HepG2 (cell line): ENCODE measurements at regions not wholly inside any gene's neighbourhood (a gene's known extent, or its start where the extent isn't known, plus 50 kb on each side); places are given as distances from the start of the nearest gene placed in this dataset.
"Not testable (repeated sequence)": the region's sequence is repeated elsewhere in the genome, so short reads cannot be mapped to it uniquely, and the experiment has no call there.

Experiments used
- ATAC-seq: fragments of 200-7000 bp; cut with Tn5 transposase; 3 replicates; pipeline ENCODE4 v1.9.1; 2020; ENCODE audit warnings: mild to moderate bottlenecking, moderate library complexity
- BruUV-seq: library from RNA; stranded (reverse); fragments of 400-500 nt; replicated peaks from 2 replicates; lab custom pipeline; 2021; lab: Mats Ljungman, UMichigan
- CTCF ChIA-PET: fragments of 300-600 bp; formaldehyde crosslinking; extraction: SDS; loops from one replicate; lab custom pipeline; 2021; ENCODE audit warnings: low total read pairs, inconsistent platforms, low intra/inter-chr PET ratio; lab: Yijun Ruan, JAX
- POLR2A ChIA-PET: fragments of 350-600 bp; sonication (Branson Sonifier 250); formaldehyde crosslinking; loops from one replicate; lab custom pipeline; 2020; ENCODE audit warnings: antibody characterized with exemption, inconsistent platforms; lab: Yijun Ruan, JAX
- DNase-seq: peaks from one replicate; pipeline ENCODE4 v3.0.0-alpha.2; 2015; ENCODE audit warnings: low spot score
- FAIRE-seq: peaks from 3 replicates; lab custom pipeline; 2011; peaks lifted over from hg19 to GRCh38; lab: Jason Lieb, UNC
- H2AFZ ChIP-seq: one replicate; pipeline ENCODE4 v1.6.1; 2011; ENCODE audit warnings: low read length, inconsistent platforms
- H3K27ac ChIP-seq: fragments of 300-600 bp; 3 replicates; pipeline ENCODE4 v1.8.0; 2011; ENCODE audit warnings: mixed run types, mild to moderate bottlenecking, mixed read lengths, low read length, inconsistent platforms; ENCODE audit not compliant: insufficient read depth; ENCODE audit errors: extremely low read length
- H3K27me3 ChIP-seq, 2 experiments: fragments of 200-600 bp in 1 of 2; 2 replicates in 1 of 2; 3 replicates in 1 of 2; pipeline versions ENCODE4 v1.6.0 to v1.8.0; 2011; ENCODE audit warnings: low read length in 2 of 2, mild to moderate bottlenecking in 2 of 2, moderate library complexity in 2 of 2, inconsistent platforms in 1 of 2; ENCODE audit not compliant: insufficient read depth in 2 of 2, control insufficient read depth in 1 of 2
- H3K36me3 ChIP-seq, 2 experiments: fragments of 200-600 bp in 1 of 2; replicated peaks in 1 of 2; 2 replicates in 1 of 2; 3 replicates in 1 of 2; pipeline versions ENCODE4 v1.5.1 to v1.8.0; 2011; ENCODE audit warnings: low read length in 2 of 2, inconsistent platforms in 1 of 2; ENCODE audit not compliant: insufficient read depth in 2 of 2, control insufficient read depth in 1 of 2
- H3K4me1 ChIP-seq: 2 replicates; pipeline ENCODE4 v1.5.1; 2012; ENCODE audit warnings: low read length, inconsistent platforms; ENCODE audit not compliant: insufficient read depth
- H3K4me2 ChIP-seq: 2 replicates; pipeline ENCODE4 v1.6.0; 2011; ENCODE audit warnings: low read depth, low read length, inconsistent platforms
- H3K4me3 ChIP-seq, 3 experiments: fragments of 200-600 bp in 1 of 3; sonication (generic), shearing (Covaris generic) in 1 of 3; replicated peaks in 1 of 3; 2 replicates each; pipeline ENCODE4 v1.5.1; 2011 to 2016; ENCODE audit warnings: low read length in 3 of 3, inconsistent platforms in 2 of 3, low read depth in 2 of 3, mild to moderate bottlenecking in 2 of 3, control low read depth in 1 of 3, mixed read lengths in 1 of 3; ENCODE audit not compliant: insufficient read depth in 1 of 3
- H3K79me2 ChIP-seq: one replicate; pipeline ENCODE4 v1.6.1; 2011; ENCODE audit warnings: low read length, inconsistent platforms; ENCODE audit not compliant: insufficient read depth
- H3K9ac ChIP-seq: 2 replicates; pipeline ENCODE4 v1.6.0; 2011; ENCODE audit warnings: mild to moderate bottlenecking, low read depth, low read length, inconsistent platforms; ENCODE audit not compliant: insufficient read depth
- H3K9me3 ChIP-seq: 2 replicates; pipeline ENCODE4 v1.5.1; 2012; ENCODE audit warnings: mild to moderate bottlenecking, low read length
- H4K20me1 ChIP-seq: 2 replicates; pipeline ENCODE4 v1.6.0; 2011; ENCODE audit warnings: inconsistent platforms, mild to moderate bottlenecking, low read length, moderate library complexity; ENCODE audit not compliant: insufficient read depth
- CEBPB ChIP-seq: IDR thresholded peaks from 2 replicates; pipeline ENCODE4 v1.6.1; 2011; ENCODE audit warnings: low read depth, low read length, improper control_type of control experiment, borderline replicate concordance
- CEBPG ChIP-seq: IDR thresholded peaks from 2 replicates; pipeline ENCODE4 v1.6.1; 2016
- EP300 ChIP-seq, 3 experiments: sonication (generic) in 1 of 3; formaldehyde crosslinking in 1 of 3; IDR thresholded peaks; 2 replicates each; pipeline versions ENCODE4 v1.5.1 to v1.6.1; 2011 to 2020; ENCODE audit warnings: low read depth in 2 of 3, low read length in 2 of 3, borderline replicate concordance in 1 of 3, improper control_type of control experiment in 1 of 3, mild to moderate bottlenecking in 1 of 3, missing genetic modification reagents in 1 of 3, moderate library complexity in 1 of 3
- FOXA1 ChIP-seq, 2 experiments: fragments of 450-650 bp in 1 of 2; sonication (generic) in 1 of 2; formaldehyde crosslinking in 1 of 2; IDR thresholded peaks; 2 replicates each; pipeline versions ENCODE4 v1.4.0 to v1.6.1; 2016 to 2020; ENCODE audit warnings: missing genetic modification reagents in 1 of 2
- FOXA3 ChIP-seq: IDR thresholded peaks from 2 replicates; pipeline ENCODE4 v1.6.1; 2016; ENCODE audit warnings: missing genetic modification reagents, missing compliant biosample characterization
- FOXP1 ChIP-seq, 2 experiments: fragments of 450-650 bp in 1 of 2; IDR thresholded peaks; 2 replicates each; pipeline ENCODE4 v1.6.1; 2017 to 2018; ENCODE audit warnings: antibody characterized with exemption in 1 of 2
- GATAD2A ChIP-seq: IDR thresholded peaks from 2 replicates; pipeline ENCODE4 v1.6.1; 2016
- RCOR2 ChIP-seq: IDR thresholded peaks from 2 replicates; pipeline ENCODE4 v1.6.1; 2016; ENCODE audit warnings: missing biosample characterization, missing genetic modification reagents
- RXRB ChIP-seq: IDR thresholded peaks from 2 replicates; pipeline ENCODE4 v1.6.1; 2016; ENCODE audit warnings: borderline replicate concordance, missing genetic modification reagents, missing compliant biosample characterization
- SAP130 ChIP-seq: IDR thresholded peaks from 2 replicates; pipeline ENCODE4 v1.6.1; 2016; ENCODE audit warnings: low read depth
- SOX13 ChIP-seq, 3 experiments: fragments of 450-650 bp in 1 of 3; sonication (generic) in 1 of 3; formaldehyde crosslinking in 1 of 3; IDR thresholded peaks in 2 of 3; conservative IDR thresholded peaks in 1 of 3; 2 replicates each; pipeline versions ENCODE4 v1.5.0 to v1.6.1; 2016 to 2020; ENCODE audit warnings: antibody characterized with exemption in 1 of 3, mild to moderate bottlenecking in 1 of 3, missing compliant biosample characterization in 1 of 3, missing genetic modification reagents in 1 of 3, moderate library complexity in 1 of 3
- SOX5 ChIP-seq: IDR thresholded peaks from 2 replicates; pipeline ENCODE4 v1.6.1; 2016; ENCODE audit warnings: borderline replicate concordance
- SOX6 ChIP-seq, 2 experiments: fragments of 450-650 bp in 1 of 2; sonication (generic) in 1 of 2; formaldehyde crosslinking in 1 of 2; IDR thresholded peaks; 2 replicates each; pipeline versions ENCODE4 v1.4.0 to v1.6.1; 2017 to 2020; ENCODE audit warnings: antibody characterized with exemption in 1 of 2, mild to moderate bottlenecking in 1 of 2, missing genetic modification reagents in 1 of 2
- TEAD2 ChIP-seq: sonication (generic); formaldehyde crosslinking; IDR thresholded peaks from 2 replicates; pipeline ENCODE4 v1.9.0; 2021; ENCODE audit warnings: missing genetic modification reagents
- ZNF614 ChIP-seq: IDR thresholded peaks from 2 replicates; pipeline ENCODE4 v1.6.1; 2018; ENCODE audit warnings: missing biosample characterization, missing genetic modification reagents, inconsistent platforms, borderline replicate concordance
- ZSCAN12 ChIP-seq: sonication (generic); formaldehyde crosslinking; IDR thresholded peaks from 2 replicates; pipeline ENCODE4 v1.9.0; 2021; ENCODE audit warnings: mild to moderate bottlenecking, missing genetic modification reagents
- WGBS: methylation state at CpG from one replicate; pipeline ENCODE4 v1.1.6; 2017; ENCODE audit warnings: low lambda C conversion rate; 5-methylcytosine and 5-hydroxymethylcytosine counted together
- in situ Hi-C: cut with HindIII; loops from 2 replicates; pipeline ENCODE4 v1.10.0; 2017; ENCODE audit warnings: low pct_unique_long_range_greater_than_20kb; ENCODE audit not compliant: extremely low pct_ligation_motif_present
- intact Hi-C: fragments of 100-400 bp; cut with micrococcal nuclease; formaldehyde crosslinking; loops from one replicate; pipeline ENCODE4 v1.10.0; 2022; ENCODE audit not compliant: unreplicated experiment
- TF ChIP-seq, protein P1 (sequence below): sonication (generic); formaldehyde crosslinking; IDR thresholded peaks from 2 replicates; pipeline ENCODE4 v1.4.0; 2020; ENCODE audit warnings: missing genetic modification reagents
- TF ChIP-seq, protein P2 (sequence below): IDR thresholded peaks from 2 replicates; pipeline ENCODE4 v1.4.0; 2020; ENCODE audit warnings: mild to moderate bottlenecking, missing genetic modification reagents

DNA sequence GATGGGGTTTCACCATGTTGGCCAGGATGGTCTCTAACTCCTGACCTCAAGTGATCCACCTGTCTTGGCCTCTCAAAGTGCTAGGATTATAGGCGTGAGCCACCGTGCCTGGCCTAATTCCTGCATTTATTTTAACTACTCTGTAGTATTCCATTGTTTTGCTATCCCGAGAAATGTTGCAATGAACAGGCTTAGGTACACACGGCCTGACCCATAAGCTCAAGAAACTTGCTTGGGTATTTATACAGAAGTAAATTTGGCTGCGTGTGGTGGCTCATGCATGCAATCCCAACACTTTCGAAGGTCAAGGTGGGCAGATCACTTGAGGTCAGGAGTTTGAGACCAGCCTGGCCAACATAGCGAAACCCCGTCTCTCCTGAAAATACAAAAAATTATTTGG is 67.1 kb upstream of the GPCPD1 start:
- 9% methylated on average over 8 of the region's 8 CpGs for WGBS
- H3K4me3 ChIP-seq; H3K27ac ChIP-seq; in situ Hi-C loops; BruUV-seq; CTCF ChIA-PET; H3K27me3 ChIP-seq; DNase-seq; H3K9ac ChIP-seq; FAIRE-seq; intact Hi-C loops; H3K9me3 ChIP-seq; POLR2A ChIA-PET; H2AFZ ChIP-seq; H4K20me1 ChIP-seq; H3K79me2 ChIP-seq; H3K36me3 ChIP-seq; TF ChIP-seq SOX6 (IDR thresholded peaks at IDR 0.05); EP300 (IDR thresholded peaks at IDR 0.05; ENCODE audit: low read depth in 2 of 2, low read length in 2 of 2); SOX13 (IDR thresholded peaks at IDR 0.05); FOXP1 (IDR thresholded peaks at IDR 0.05); FOXA1 (IDR thresholded peaks at IDR 0.05): not testable (repeated sequence)
- H3K4me2 ChIP-seq = 0 out of 2 replicates have a peak overlapping the region, but pooled peaks have one; percentile 14
- ATAC-seq = peak; percentile 39; the same call in 2 of the 3 replicates
- peaks cover 24% of the 10 kb centered on the region for H3K4me1 ChIP-seq
- TF ChIP-seq FOXA3 (CRISPR knock-in tag) (peak; percentile 49), RCOR2 (CRISPR knock-in tag) (0 out of 2 replicates have a peak, but pooled peaks have one; percentile 45), SAP130 (CRISPR knock-in tag) (0 out of 2 replicates have a peak, but pooled peaks have one; percentile 9), SOX6 (CRISPR knock-in tag; IDR thresholded peaks at IDR 0.05) (0 out of 2 replicates have a peak, but pooled peaks have one; percentile 31), SOX5 (CRISPR knock-in tag) (peak; percentile 53; the same call in 1 of the 2 replicates), RXRB (CRISPR knock-in tag) (0 out of 2 replicates have a peak, but pooled peaks have one; percentile 23), CEBPG (CRISPR knock-in tag) (peak; percentile 46), CEBPB (peak; percentile 57; the same call in 1 of the 2 replicates), EP300 (CRISPR knock-in tag; IDR thresholded peaks at IDR 0.05; ENCODE audit: borderline replicate concordance) (0 out of 2 replicates have a peak, but pooled peaks have one; percentile 8), TEAD2 (CRISPR knock-in tag) (0 out of 2 replicates have a peak, but pooled peaks have one; percentile 10), GATAD2A (CRISPR knock-in tag) (0 out of 2 replicates have a peak, but pooled peaks have one; percentile 24), SOX13 (CRISPR knock-in tag; conservative IDR thresholded peaks at IDR 0.05 in 1 of 2, IDR thresholded peaks at IDR 0.05 in 1 of 2) (peak in 1 of 2 experiments; percentile 65; a peak in 2 of 4 replicates), ZNF614 (peak; percentile 54; the same call in 1 of the 2 replicates), ZSCAN12 (CRISPR knock-in tag) (0 out of 2 replicates have a peak, but pooled peaks have one; percentile 42), FOXP1 (CRISPR knock-in tag; IDR thresholded peaks at IDR 0.05) (0 out of 2 replicates have a peak, but pooled peaks have one; percentile 11), FOXA1 (CRISPR knock-in tag; IDR thresholded peaks at IDR 0.05) (peak; percentile 51; the same call in 1 of the 2 replicates)
- TF ChIP-seq, protein P1, sequence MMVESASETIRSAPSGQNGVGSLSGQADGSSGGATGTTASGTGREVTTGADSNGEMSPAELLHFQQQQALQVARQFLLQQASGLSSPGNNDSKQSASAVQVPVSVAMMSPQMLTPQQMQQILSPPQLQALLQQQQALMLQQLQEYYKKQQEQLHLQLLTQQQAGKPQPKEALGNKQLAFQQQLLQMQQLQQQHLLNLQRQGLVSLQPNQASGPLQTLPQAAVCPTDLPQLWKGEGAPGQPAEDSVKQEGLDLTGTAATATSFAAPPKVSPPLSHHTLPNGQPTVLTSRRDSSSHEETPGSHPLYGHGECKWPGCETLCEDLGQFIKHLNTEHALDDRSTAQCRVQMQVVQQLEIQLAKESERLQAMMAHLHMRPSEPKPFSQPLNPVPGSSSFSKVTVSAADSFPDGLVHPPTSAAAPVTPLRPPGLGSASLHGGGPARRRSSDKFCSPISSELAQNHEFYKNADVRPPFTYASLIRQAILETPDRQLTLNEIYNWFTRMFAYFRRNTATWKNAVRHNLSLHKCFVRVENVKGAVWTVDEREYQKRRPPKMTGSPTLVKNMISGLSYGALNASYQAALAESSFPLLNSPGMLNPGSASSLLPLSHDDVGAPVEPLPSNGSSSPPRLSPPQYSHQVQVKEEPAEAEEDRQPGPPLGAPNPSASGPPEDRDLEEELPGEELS (CRISPR knock-in tag) = peak; percentile 26; the same call in 1 of the 2 replicates
- TF ChIP-seq, protein P2, sequence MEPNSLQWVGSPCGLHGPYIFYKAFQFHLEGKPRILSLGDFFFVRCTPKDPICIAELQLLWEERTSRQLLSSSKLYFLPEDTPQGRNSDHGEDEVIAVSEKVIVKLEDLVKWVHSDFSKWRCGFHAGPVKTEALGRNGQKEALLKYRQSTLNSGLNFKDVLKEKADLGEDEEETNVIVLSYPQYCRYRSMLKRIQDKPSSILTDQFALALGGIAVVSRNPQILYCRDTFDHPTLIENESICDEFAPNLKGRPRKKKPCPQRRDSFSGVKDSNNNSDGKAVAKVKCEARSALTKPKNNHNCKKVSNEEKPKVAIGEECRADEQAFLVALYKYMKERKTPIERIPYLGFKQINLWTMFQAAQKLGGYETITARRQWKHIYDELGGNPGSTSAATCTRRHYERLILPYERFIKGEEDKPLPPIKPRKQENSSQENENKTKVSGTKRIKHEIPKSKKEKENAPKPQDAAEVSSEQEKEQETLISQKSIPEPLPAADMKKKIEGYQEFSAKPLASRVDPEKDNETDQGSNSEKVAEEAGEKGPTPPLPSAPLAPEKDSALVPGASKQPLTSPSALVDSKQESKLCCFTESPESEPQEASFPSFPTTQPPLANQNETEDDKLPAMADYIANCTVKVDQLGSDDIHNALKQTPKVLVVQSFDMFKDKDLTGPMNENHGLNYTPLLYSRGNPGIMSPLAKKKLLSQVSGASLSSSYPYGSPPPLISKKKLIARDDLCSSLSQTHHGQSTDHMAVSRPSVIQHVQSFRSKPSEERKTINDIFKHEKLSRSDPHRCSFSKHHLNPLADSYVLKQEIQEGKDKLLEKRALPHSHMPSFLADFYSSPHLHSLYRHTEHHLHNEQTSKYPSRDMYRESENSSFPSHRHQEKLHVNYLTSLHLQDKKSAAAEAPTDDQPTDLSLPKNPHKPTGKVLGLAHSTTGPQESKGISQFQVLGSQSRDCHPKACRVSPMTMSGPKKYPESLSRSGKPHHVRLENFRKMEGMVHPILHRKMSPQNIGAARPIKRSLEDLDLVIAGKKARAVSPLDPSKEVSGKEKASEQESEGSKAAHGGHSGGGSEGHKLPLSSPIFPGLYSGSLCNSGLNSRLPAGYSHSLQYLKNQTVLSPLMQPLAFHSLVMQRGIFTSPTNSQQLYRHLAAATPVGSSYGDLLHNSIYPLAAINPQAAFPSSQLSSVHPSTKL (CRISPR knock-in tag) = peak; percentile 53
